ENCODE measurements at regions not wholly inside any gene's neighbourhood (a gene's known extent, or its start where the extent isn't known, plus 50 kb on each side); places are given as distances from the start of the nearest gene placed in this dataset.
"Not testable (repeated sequence)": the region's sequence is repeated elsewhere in the genome, so short reads cannot be mapped to it uniquely, and the experiment has no call there.

GRCh38 chr3:159052494-159052893 lies 250.6 kb downstream of the MFSD1 start:
- not testable (repeated sequence) for DNase-seq

- DNase-seq, result no peak
Measured at GRCh38 chr3:159057621-159058020, 255.8 kb downstream of the MFSD1 start.

- DNase-seq, result no peak
Measured at GRCh38 chr3:159058859-159059258, 257.0 kb downstream of the MFSD1 start.

GRCh38 chr3:159059395-159059794 lies 257.5 kb downstream of the MFSD1 start:
- peak; percentile 32 for DNase-seq

GRCh38 chr3:159062734-159063410 lies 261.0 kb downstream of the MFSD1 start:
- DNase-seq, result no peak

GRCh38 chr3:159069091-159069490 lies 267.2 kb downstream of the MFSD1 start, which contains the start of gene IQCJ:
TSS of gene IQCJ (plus strand) at chr3:159069319.
- DNase-seq, result no peak

- DNase-seq, result no peak
Measured at GRCh38 chr3:159069866-159070425, 268.1 kb downstream of the MFSD1 start.

GRCh38 chr3:159074756-159075701 lies 273.2 kb downstream of the MFSD1 start:
- no peak for DNase-seq

- DNase-seq, result no peak
Measured at GRCh38 chr3:159077860-159078259, 276.0 kb downstream of the MFSD1 start.

- DNase-seq, result no peak
Measured at GRCh38 chr3:159080256-159080655, 278.4 kb downstream of the MFSD1 start.

- no peak for DNase-seq
Measured at GRCh38 chr3:159080821-159081220, 279.0 kb downstream of the MFSD1 start.

- DNase-seq, result no peak
Measured at GRCh38 chr3:159082519-159082918, 280.7 kb downstream of the MFSD1 start.

- DNase-seq, result no peak
Measured at GRCh38 chr3:159091936-159092335, 290.1 kb downstream of the MFSD1 start.

GRCh38 chr3:159102001-159102400 lies 300.1 kb downstream of the MFSD1 start:
- DNase-seq, result no peak

GRCh38 chr3:159112724-159113123 lies 310.9 kb downstream of the MFSD1 start:
- DNase-seq, result no peak

GRCh38 chr3:159113221-159113875 lies 311.5 kb downstream of the MFSD1 start:
- no peak for DNase-seq

- DNase-seq, result no peak
Measured at GRCh38 chr3:159114582-159114981, 312.7 kb downstream of the MFSD1 start.

- no peak for DNase-seq
Measured at GRCh38 chr3:159123877-159124276, 322.0 kb downstream of the MFSD1 start.

- DNase-seq, result no peak
Measured at GRCh38 chr3:159126261-159127020, 324.6 kb downstream of the MFSD1 start.

- no peak for DNase-seq
Measured at GRCh38 chr3:159127021-159127392, 325.2 kb downstream of the MFSD1 start.

GRCh38 chr3:159128628-159129027 lies 326.8 kb downstream of the MFSD1 start:
- DNase-seq, result no peak

GRCh38 chr3:159130108-159130507 lies 328.3 kb downstream of the MFSD1 start:
- DNase-seq, result no peak

All from NCI-H510A treated with DMSO at 0.1 percent for 48 hours (cell line).